CD14-positive monocyte (primary cell): ENCODE measurements at regions not wholly inside any gene's neighbourhood (a gene's known extent, or its start where the extent isn't known, plus 50 kb on each side); places are given as distances from the start of the nearest gene placed in this dataset.

Experiments used
- DNase-seq, 3 donors: peaks; one replicate each; pipeline ENCODE4 v3.0.0-alpha.2; 2011 to 2022
- H2AFZ ChIP-seq: 2 replicates; pipeline ENCODE4 v1.6.0; 2012; ENCODE audit warnings: mild to moderate bottlenecking, low read depth, low read length, inconsistent platforms; ENCODE audit not compliant: insufficient read depth, poor library complexity, severe bottlenecking
- H3K27ac ChIP-seq, 2 donors: 1 replicate in 1 of 2; 2 replicates in 1 of 2; pipeline ENCODE4 v1.5.1; 2012 to 2013; ENCODE audit warnings: low read length in 2 of 2, control low read depth in 1 of 2, inconsistent platforms in 1 of 2, low read depth in 1 of 2, mild to moderate bottlenecking in 1 of 2
- H3K27me3 ChIP-seq, 2 donors: one replicate each; pipeline versions ENCODE4 v1.6.0 to v1.6.1; 2011 to 2013; ENCODE audit warnings: low read length in 2 of 2; ENCODE audit not compliant: control insufficient read depth in 2 of 2, insufficient read depth in 2 of 2
- H3K36me3 ChIP-seq, 2 donors: replicated peaks in 1 of 2; 1 replicate in 1 of 2; 2 replicates in 1 of 2; pipeline versions ENCODE4 v1.5.1 to v1.6.1; 2012 to 2013; ENCODE audit warnings: low read length in 2 of 2, control low read depth in 1 of 2, inconsistent platforms in 1 of 2, mild to moderate bottlenecking in 1 of 2; ENCODE audit not compliant: insufficient read depth in 2 of 2, control insufficient read depth in 1 of 2
- H3K4me1 ChIP-seq, 2 donors: 1 replicate in 1 of 2; 2 replicates in 1 of 2; pipeline versions ENCODE4 v1.5.1 to v1.6.1; 2012 to 2013; ENCODE audit warnings: low read length in 2 of 2, control low read depth in 1 of 2, inconsistent platforms in 1 of 2, mild to moderate bottlenecking in 1 of 2, moderate library complexity in 1 of 2; ENCODE audit not compliant: insufficient read depth in 2 of 2, control insufficient read depth in 1 of 2
- H3K4me2 ChIP-seq: replicated peaks from 2 replicates; pipeline ENCODE3; 2012; ENCODE audit warnings: low read length, moderate library complexity, mild to moderate bottlenecking; ENCODE audit not compliant: poor library complexity, severe bottlenecking; ENCODE audit errors: extremely low read depth
- H3K4me3 ChIP-seq, 3 experiments: fragments of 200-600 bp in 1 of 3; sonication (generic) in 1 of 3; replicated peaks in 1 of 3; 1 replicate in 2 of 3; 2 replicates in 1 of 3; pipeline ENCODE4 v1.5.1; 2011 to 2013; ENCODE audit warnings: low read length in 3 of 3, mild to moderate bottlenecking in 3 of 3, control low read depth in 2 of 3, low read depth in 2 of 3, inconsistent platforms in 1 of 3, moderate library complexity in 1 of 3
- H3K79me2 ChIP-seq: 2 replicates; pipeline ENCODE4 v1.6.0; 2012; ENCODE audit warnings: mild to moderate bottlenecking, control low read depth, inconsistent platforms, low read length, moderate library complexity; ENCODE audit not compliant: insufficient read depth
- H3K9ac ChIP-seq: 2 replicates; pipeline ENCODE4 v1.6.0; 2017; ENCODE audit warnings: low read length, mild to moderate bottlenecking; ENCODE audit not compliant: insufficient read depth, poor library complexity, severe bottlenecking
- H3K9me3 ChIP-seq, 2 donors: replicated peaks in 1 of 2; 1 replicate in 1 of 2; 2 replicates in 1 of 2; pipeline versions ENCODE4 v1.5.1 to v1.6.1; 2012 to 2013; ENCODE audit warnings: low read length in 2 of 2, control low read depth in 1 of 2; ENCODE audit not compliant: control insufficient read depth in 1 of 2, insufficient read depth in 1 of 2
- H4K20me1 ChIP-seq: 2 replicates; pipeline ENCODE4 v1.6.0; 2012; ENCODE audit warnings: mild to moderate bottlenecking, low read length, control low read depth, moderate library complexity; ENCODE audit not compliant: insufficient read depth
- H3K27ac Mint-ChIP-seq, 7 donors: one replicate each; pipeline ENCODE4 v1.8.0; 2020; ENCODE audit warnings: mild to moderate bottlenecking in 7 of 7, mixed read lengths in 7 of 7, moderate library complexity in 6 of 7, inconsistent platforms in 2 of 7
- H3K27me3 Mint-ChIP-seq, 3 donors: one replicate each; pipeline ENCODE4 v1.8.0; 2021 to 2022; ENCODE audit warnings: low read depth in 3 of 3, mild to moderate bottlenecking in 3 of 3, mixed read lengths in 3 of 3, moderate library complexity in 3 of 3, inconsistent platforms in 1 of 3
- H3K36me3 Mint-ChIP-seq, 2 donors: one replicate each; pipeline ENCODE4 v1.8.0; 2020; ENCODE audit warnings: mixed read lengths in 2 of 2, inconsistent platforms in 1 of 2, mild to moderate bottlenecking in 1 of 2
- H3K4me1 Mint-ChIP-seq: one replicate; pipeline ENCODE4 v1.8.0; 2020; ENCODE audit warnings: mild to moderate bottlenecking, mixed read lengths
- H3K4me3 Mint-ChIP-seq, 2 donors: one replicate each; pipeline ENCODE4 v1.8.0; 2020; ENCODE audit warnings: mild to moderate bottlenecking in 2 of 2, mixed read lengths in 2 of 2, moderate library complexity in 1 of 2
- H3K9me3 Mint-ChIP-seq, 7 donors: one replicate each; pipeline ENCODE4 v1.8.0; 2020 to 2022; ENCODE audit warnings: mixed read lengths in 7 of 7, mild to moderate bottlenecking in 6 of 7, moderate library complexity in 6 of 7, inconsistent platforms in 2 of 7
- CTCF ChIP-seq: fragments of 200-600 bp; IDR thresholded peaks from one replicate; pipeline ENCODE4 v1.8.0; 2022; ENCODE audit warnings: antibody characterized with exemption, mild to moderate bottlenecking
- WGBS: methylation state at CpG from one replicate; pipeline ENCODE4 v1.1.5; 2013; ENCODE audit warnings: missing lambda C conversion rate; ENCODE audit not compliant: insufficient coverage; 5-methylcytosine and 5-hydroxymethylcytosine counted together
- intact Hi-C, 2 donors: fragments of 100-400 bp; cut with micrococcal nuclease; formaldehyde crosslinking; loops; one replicate each; pipeline versions ENCODE4 v1.15.0 to v1.15.1; 2023

GRCh38 chr11:71101046-71101445 lies 151.3 kb downstream of the SHANK2 start:
- Histone ChIP-seq H3K4me1 (no peaks in the 10 kb centered on the region), H3K79me2 (no peaks in the 10 kb centered on the region), H4K20me1 (no peaks in the 10 kb centered on the region), H3K9ac (no peak overlapping the region), H2AFZ (no peak overlapping the region), H3K36me3 (no peaks in the 10 kb centered on the region), H3K9me3 (no peaks in the 10 kb centered on the region), H3K27ac (no peak overlapping the region), H3K4me2 (no peak overlapping the region), H3K27me3 (no peaks in the 10 kb centered on the region), H3K4me3 (no peak overlapping the region)
- H3K4me3 Mint-ChIP-seq: no peak overlapping the region
- no peak for DNase-seq
- WGBS: 82% methylated on average over 4 of the region's 7 CpGs
- intact Hi-C loops: no loop called here
- TF ChIP-seq CTCF: no peak
- H3K36me3 Mint-ChIP-seq: no peaks in the 10 kb centered on the region
- no peak overlapping the region for H3K27ac Mint-ChIP-seq
- peaks cover 0 to 2% (median 0%) of the 10 kb centered on the region in 7 donors for H3K9me3 Mint-ChIP-seq
- H3K4me1 Mint-ChIP-seq: no peaks in the 10 kb centered on the region
- peaks cover 8 to 12% (median 9%) of the 10 kb centered on the region in 3 donors for H3K27me3 Mint-ChIP-seq

- H3K27ac Mint-ChIP-seq: no peak overlapping the region
- no peaks in the 10 kb centered on the region for H3K27me3 ChIP-seq
- peaks cover 0 to 2% (median 0%) of the 10 kb centered on the region in 7 donors for H3K9me3 Mint-ChIP-seq
- intact Hi-C loops: no loop called here
- H3K27me3 Mint-ChIP-seq: peaks cover 3 to 16% (median 9%) of the 10 kb centered on the region in 3 donors
- no peak overlapping the region for H2AFZ ChIP-seq
- H3K36me3 ChIP-seq: no peaks in the 10 kb centered on the region
- H3K4me1 ChIP-seq: no peaks in the 10 kb centered on the region
- no peaks in the 10 kb centered on the region for H3K4me1 Mint-ChIP-seq
- no peak overlapping the region for H3K4me3 ChIP-seq
- H3K4me2 ChIP-seq: no peak overlapping the region
- no peaks in the 10 kb centered on the region for H3K9me3 ChIP-seq
- H3K9ac ChIP-seq: no peak overlapping the region
- no peaks in the 10 kb centered on the region for H4K20me1 ChIP-seq
- WGBS: 88% methylated on average over 5 of the region's 11 CpGs
- no peak overlapping the region for H3K27ac ChIP-seq
- no peak for TF ChIP-seq CTCF
- H3K36me3 Mint-ChIP-seq: no peaks in the 10 kb centered on the region
- DNase-seq: no peak
- no peaks in the 10 kb centered on the region for H3K79me2 ChIP-seq
- H3K4me3 Mint-ChIP-seq: no peak overlapping the region
Measured at GRCh38 chr11:71098776-71099175, 153.6 kb downstream of the SHANK2 start.
